HL-60 (cell line): ENCODE measurements at regions not wholly inside any gene's neighbourhood (a gene's known extent, or its start where the extent isn't known, plus 50 kb on each side); places are given as distances from the start of the nearest gene placed in this dataset.

ENCODE experiments used
- GABPA ChIP-seq: IDR thresholded peaks from 2 replicates; pipeline ENCODE4 v1.6.1; 2012; ENCODE audit warnings: low read depth
- POLR2AphosphoS5 ChIP-seq: IDR thresholded peaks from 2 replicates; pipeline ENCODE4 v1.6.1; 2012; ENCODE audit warnings: low read depth
- REST ChIP-seq: IDR thresholded peaks from 2 replicates; pipeline ENCODE4 v1.6.1; 2012; ENCODE audit warnings: low read depth; ENCODE audit not compliant: insufficient replicate concordance
- TF ChIP-seq, protein P1 (sequence below): IDR thresholded peaks from one replicate; pipeline ENCODE4 v1.5.1; 2011; ENCODE audit warnings: low read length, control low read depth, inconsistent platforms; ENCODE audit not compliant: insufficient read depth

GRCh38 chr21:21851205-21851604 is 853.0 kb downstream of the NCAM2 start:
- TF ChIP-seq, protein P1, sequence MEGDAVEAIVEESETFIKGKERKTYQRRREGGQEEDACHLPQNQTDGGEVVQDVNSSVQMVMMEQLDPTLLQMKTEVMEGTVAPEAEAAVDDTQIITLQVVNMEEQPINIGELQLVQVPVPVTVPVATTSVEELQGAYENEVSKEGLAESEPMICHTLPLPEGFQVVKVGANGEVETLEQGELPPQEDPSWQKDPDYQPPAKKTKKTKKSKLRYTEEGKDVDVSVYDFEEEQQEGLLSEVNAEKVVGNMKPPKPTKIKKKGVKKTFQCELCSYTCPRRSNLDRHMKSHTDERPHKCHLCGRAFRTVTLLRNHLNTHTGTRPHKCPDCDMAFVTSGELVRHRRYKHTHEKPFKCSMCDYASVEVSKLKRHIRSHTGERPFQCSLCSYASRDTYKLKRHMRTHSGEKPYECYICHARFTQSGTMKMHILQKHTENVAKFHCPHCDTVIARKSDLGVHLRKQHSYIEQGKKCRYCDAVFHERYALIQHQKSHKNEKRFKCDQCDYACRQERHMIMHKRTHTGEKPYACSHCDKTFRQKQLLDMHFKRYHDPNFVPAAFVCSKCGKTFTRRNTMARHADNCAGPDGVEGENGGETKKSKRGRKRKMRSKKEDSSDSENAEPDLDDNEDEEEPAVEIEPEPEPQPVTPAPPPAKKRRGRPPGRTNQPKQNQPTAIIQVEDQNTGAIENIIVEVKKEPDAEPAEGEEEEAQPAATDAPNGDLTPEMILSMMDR: no peak
- TF ChIP-seq GABPA (no peak), REST (no peak), POLR2AphosphoS5 (no peak)
